ENCODE measurements at regions not wholly inside any gene's neighbourhood (a gene's known extent, or its start where the extent isn't known, plus 50 kb on each side); places are given as distances from the start of the nearest gene placed in this dataset.

GRCh38 chr2:238791354-238791753 lies 56.5 kb upstream of the TWIST2 start:
- TF ChIP-seq, protein P1, sequence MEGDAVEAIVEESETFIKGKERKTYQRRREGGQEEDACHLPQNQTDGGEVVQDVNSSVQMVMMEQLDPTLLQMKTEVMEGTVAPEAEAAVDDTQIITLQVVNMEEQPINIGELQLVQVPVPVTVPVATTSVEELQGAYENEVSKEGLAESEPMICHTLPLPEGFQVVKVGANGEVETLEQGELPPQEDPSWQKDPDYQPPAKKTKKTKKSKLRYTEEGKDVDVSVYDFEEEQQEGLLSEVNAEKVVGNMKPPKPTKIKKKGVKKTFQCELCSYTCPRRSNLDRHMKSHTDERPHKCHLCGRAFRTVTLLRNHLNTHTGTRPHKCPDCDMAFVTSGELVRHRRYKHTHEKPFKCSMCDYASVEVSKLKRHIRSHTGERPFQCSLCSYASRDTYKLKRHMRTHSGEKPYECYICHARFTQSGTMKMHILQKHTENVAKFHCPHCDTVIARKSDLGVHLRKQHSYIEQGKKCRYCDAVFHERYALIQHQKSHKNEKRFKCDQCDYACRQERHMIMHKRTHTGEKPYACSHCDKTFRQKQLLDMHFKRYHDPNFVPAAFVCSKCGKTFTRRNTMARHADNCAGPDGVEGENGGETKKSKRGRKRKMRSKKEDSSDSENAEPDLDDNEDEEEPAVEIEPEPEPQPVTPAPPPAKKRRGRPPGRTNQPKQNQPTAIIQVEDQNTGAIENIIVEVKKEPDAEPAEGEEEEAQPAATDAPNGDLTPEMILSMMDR (IDR thresholded peaks at IDR 0.05) = no peak
- TF ChIP-seq EP300 (IDR thresholded peaks at IDR 0.05) = no peak
- TF ChIP-seq POLR2AphosphoS5 (IDR thresholded peaks at IDR 0.05) = no peak
- no peak for TF ChIP-seq POLR2A (IDR thresholded peaks at IDR 0.05)

All from gastroesophageal sphincter (tissue), 3 donors.